Hepatocyte (in vitro differentiated cells): ENCODE measurements at regions not wholly inside any gene's neighbourhood (a gene's known extent, or its start where the extent isn't known, plus 50 kb on each side); places are given as distances from the start of the nearest gene placed in this dataset.
"Not testable (repeated sequence)": the region's sequence is repeated elsewhere in the genome, so short reads cannot be mapped to it uniquely, and the experiment has no call there.

Source experiments
- DNase-seq: peaks from one replicate; pipeline ENCODE4 v3.0.0-alpha.2; 2016; ENCODE audit warnings: low spot score
- H2AFZ ChIP-seq: fragments of 200-600 bp; sonication (generic); 2 replicates; pipeline ENCODE4 v1.6.0; 2016; ENCODE audit warnings: antibody characterized with exemption, mild to moderate bottlenecking
- H3K27ac ChIP-seq: fragments of 200-600 bp; sonication (generic); 2 replicates; pipeline ENCODE4 v1.5.1; 2016; ENCODE audit warnings: mild to moderate bottlenecking
- H3K27me3 ChIP-seq: fragments of 200-600 bp; sonication (generic); 2 replicates; pipeline ENCODE4 v1.6.1; 2016
- H3K36me3 ChIP-seq: fragments of 200-600 bp; sonication (generic); replicated peaks from 2 replicates; pipeline ENCODE4 v1.5.1; 2016; ENCODE audit warnings: low read depth; ENCODE audit not compliant: insufficient read depth
- H3K4me1 ChIP-seq: fragments of 200-600 bp; sonication (generic); 2 replicates; pipeline ENCODE4 v1.5.1; 2016; ENCODE audit warnings: mild to moderate bottlenecking, moderate library complexity; ENCODE audit not compliant: insufficient read depth
- H3K4me2 ChIP-seq: fragments of 200-600 bp; sonication (generic); 2 replicates; pipeline ENCODE4 v1.6.0; 2016
- H3K4me3 ChIP-seq: fragments of 200-600 bp; sonication (generic); 2 replicates; pipeline ENCODE4 v1.5.1; 2016; ENCODE audit warnings: mild to moderate bottlenecking
- H3K79me2 ChIP-seq: fragments of 200-600 bp; sonication (generic); 2 replicates; pipeline ENCODE4 v1.6.0; 2017; ENCODE audit warnings: mild to moderate bottlenecking
- H3K9me2 ChIP-seq: fragments of 200-600 bp; sonication (generic); replicated peaks from 2 replicates; pipeline ENCODE4 v1.6.0; 2017; ENCODE audit warnings: mild to moderate bottlenecking; ENCODE audit not compliant: insufficient read depth
- H3K9me3 ChIP-seq: fragments of 200-600 bp; sonication (generic); 2 replicates; pipeline ENCODE4 v1.5.1; 2016; ENCODE audit warnings: low read depth, mild to moderate bottlenecking
- H4K20me1 ChIP-seq: fragments of 200-600 bp; sonication (generic); 2 replicates; pipeline ENCODE4 v1.6.0; 2016; ENCODE audit warnings: mild to moderate bottlenecking; ENCODE audit not compliant: insufficient read depth, poor library complexity, severe bottlenecking
- CTCF ChIP-seq: fragments of 200-600 bp; sonication (generic); IDR thresholded peaks from 2 replicates; pipeline ENCODE4 v1.5.1; 2016; ENCODE audit warnings: antibody characterized with exemption, mild to moderate bottlenecking; ENCODE audit not compliant: poor library complexity
- EZH2 ChIP-seq: fragments of 200-600 bp; sonication (generic); IDR thresholded peaks from 2 replicates; pipeline ENCODE4 v1.6.1; 2016; ENCODE audit warnings: antibody characterized with exemption, mild to moderate bottlenecking, borderline replicate concordance
- EZH2phosphoT487 ChIP-seq: fragments of 200-600 bp; sonication (generic); IDR thresholded peaks from one replicate; pipeline ENCODE4 v1.6.1; 2018; ENCODE audit warnings: antibody characterized with exemption, mild to moderate bottlenecking, low read depth, moderate library complexity; ENCODE audit not compliant: unreplicated experiment, severe bottlenecking
- WGBS: methylation state at CpG from one replicate; pipeline ENCODE4 v1.1.6; 2016; ENCODE audit warnings: low lambda C conversion rate; ENCODE audit errors: missing lambda C conversion rate; 5-methylcytosine and 5-hydroxymethylcytosine counted together

GRCh38 chr5:135263022-135263668, 135.9 kb downstream of the MACROH2A1 start:
- Histone ChIP-seq H3K9me2 (no peaks in the 10 kb centered on the region), H3K79me2 (no peaks in the 10 kb centered on the region), H4K20me1 (no peaks in the 10 kb centered on the region), H3K36me3 (no peaks in the 10 kb centered on the region), H3K4me3 (no peak overlapping the region), H3K27me3 (no peaks in the 10 kb centered on the region), H3K27ac (peak overlapping the region; percentile 68), H3K9me3 (no peaks in the 10 kb centered on the region), H3K4me1 (peaks cover 9% of the 10 kb centered on the region), H3K4me2 (peak overlapping the region; percentile 8), H2AFZ (no peak overlapping the region)
- WGBS, result 46% methylated on average over 17 of the region's 17 CpGs
- DNase-seq, result peak; percentile 72
- no peak for TF ChIP-seq EZH2
- TF ChIP-seq CTCF, result no peak
- TF ChIP-seq EZH2phosphoT487, result no peak

GRCh38 chr5:135262364-135262763, 136.7 kb downstream of the MACROH2A1 start:
- H3K27ac ChIP-seq, result no peak overlapping the region
- no peak overlapping the region for H3K4me3 ChIP-seq
- no peaks in the 10 kb centered on the region for H3K27me3 ChIP-seq
- H3K9me3 ChIP-seq, result no peaks in the 10 kb centered on the region
- H3K9me2 ChIP-seq, result no peaks in the 10 kb centered on the region
- H3K36me3 ChIP-seq, result no peaks in the 10 kb centered on the region
- 95% methylated on average over 5 of the region's 5 CpGs for WGBS
- DNase-seq, result no peak
- TF ChIP-seq EZH2 (no peak), CTCF (no peak), EZH2phosphoT487 (no peak)
- no peak overlapping the region for H3K4me2 ChIP-seq
- H4K20me1 ChIP-seq, result no peaks in the 10 kb centered on the region
- peaks cover 7% of the 10 kb centered on the region for H3K4me1 ChIP-seq
- no peaks in the 10 kb centered on the region for H3K79me2 ChIP-seq
- no peak overlapping the region for H2AFZ ChIP-seq

- not testable (repeated sequence) for DNase-seq, H3K36me3 ChIP-seq
Measured at GRCh38 chr5:135260108-135260507, 138.9 kb downstream of the MACROH2A1 start.

GRCh38 chr5:135255461-135256178, 143.4 kb downstream of the MACROH2A1 start:
- Histone ChIP-seq H3K4me2 (no peak overlapping the region), H3K9me3 (no peaks in the 10 kb centered on the region), H3K79me2 (no peaks in the 10 kb centered on the region), H3K36me3 (no peaks in the 10 kb centered on the region), H3K9me2 (no peaks in the 10 kb centered on the region), H3K27ac (no peak overlapping the region), H4K20me1 (no peaks in the 10 kb centered on the region), H3K4me1 (peaks cover 5% of the 10 kb centered on the region), H3K27me3 (no peaks in the 10 kb centered on the region), H3K4me3 (no peak overlapping the region), H2AFZ (no peak overlapping the region)
- TF ChIP-seq CTCF (no peak), EZH2phosphoT487 (no peak), EZH2 (no peak)
- WGBS, result 69% methylated on average over 4 of the region's 4 CpGs
- DNase-seq, result no peak

More at GRCh38 chr5:135260108-135260507, 138.9 kb downstream of the MACROH2A1 start:
- H3K9me3 ChIP-seq, H4K20me1 ChIP-seq, H3K4me3 ChIP-seq, H3K27me3 ChIP-seq, H3K4me2 ChIP-seq, H3K27ac ChIP-seq, H3K9me2 ChIP-seq, H3K4me1 ChIP-seq, H3K79me2 ChIP-seq, H2AFZ ChIP-seq: not testable (repeated sequence)
